ENCODE measurements at regions not wholly inside any gene's neighbourhood (a gene's known extent, or its start where the extent isn't known, plus 50 kb on each side); places are given as distances from the start of the nearest gene placed in this dataset.

DNA sequence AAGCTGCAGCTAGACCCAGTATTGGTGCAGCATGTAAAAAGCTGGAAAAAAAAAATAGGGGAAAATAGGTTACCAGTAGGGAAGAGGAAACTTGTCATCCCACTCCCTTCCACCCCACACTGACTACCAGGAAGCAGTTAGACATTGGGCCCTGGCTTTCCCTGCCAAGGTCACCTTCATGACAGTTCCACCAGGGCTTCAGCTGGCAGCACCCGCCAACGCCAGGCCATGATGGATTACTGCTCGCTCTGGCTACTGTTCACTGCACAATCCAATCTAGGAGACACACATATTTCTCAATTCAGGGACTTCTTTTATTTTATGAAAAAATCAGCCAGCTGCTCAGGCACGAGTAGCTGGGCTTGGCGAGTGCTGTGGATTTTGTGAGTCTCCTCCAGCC is 127.7 kb downstream of the DMRTA2 start:
- TF ChIP-seq, protein P1, sequence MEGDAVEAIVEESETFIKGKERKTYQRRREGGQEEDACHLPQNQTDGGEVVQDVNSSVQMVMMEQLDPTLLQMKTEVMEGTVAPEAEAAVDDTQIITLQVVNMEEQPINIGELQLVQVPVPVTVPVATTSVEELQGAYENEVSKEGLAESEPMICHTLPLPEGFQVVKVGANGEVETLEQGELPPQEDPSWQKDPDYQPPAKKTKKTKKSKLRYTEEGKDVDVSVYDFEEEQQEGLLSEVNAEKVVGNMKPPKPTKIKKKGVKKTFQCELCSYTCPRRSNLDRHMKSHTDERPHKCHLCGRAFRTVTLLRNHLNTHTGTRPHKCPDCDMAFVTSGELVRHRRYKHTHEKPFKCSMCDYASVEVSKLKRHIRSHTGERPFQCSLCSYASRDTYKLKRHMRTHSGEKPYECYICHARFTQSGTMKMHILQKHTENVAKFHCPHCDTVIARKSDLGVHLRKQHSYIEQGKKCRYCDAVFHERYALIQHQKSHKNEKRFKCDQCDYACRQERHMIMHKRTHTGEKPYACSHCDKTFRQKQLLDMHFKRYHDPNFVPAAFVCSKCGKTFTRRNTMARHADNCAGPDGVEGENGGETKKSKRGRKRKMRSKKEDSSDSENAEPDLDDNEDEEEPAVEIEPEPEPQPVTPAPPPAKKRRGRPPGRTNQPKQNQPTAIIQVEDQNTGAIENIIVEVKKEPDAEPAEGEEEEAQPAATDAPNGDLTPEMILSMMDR (IDR thresholded peaks at IDR 0.05): no peak
- TF ChIP-seq, protein P2, sequence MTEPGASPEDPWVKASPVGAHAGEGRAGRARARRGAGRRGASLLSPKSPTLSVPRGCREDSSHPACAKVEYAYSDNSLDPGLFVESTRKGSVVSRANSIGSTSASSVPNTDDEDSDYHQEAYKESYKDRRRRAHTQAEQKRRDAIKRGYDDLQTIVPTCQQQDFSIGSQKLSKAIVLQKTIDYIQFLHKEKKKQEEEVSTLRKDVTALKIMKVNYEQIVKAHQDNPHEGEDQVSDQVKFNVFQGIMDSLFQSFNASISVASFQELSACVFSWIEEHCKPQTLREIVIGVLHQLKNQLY (CRISPR knock-in tag; IDR thresholded peaks at IDR 0.05): no peak
- TF ChIP-seq, protein P3, sequence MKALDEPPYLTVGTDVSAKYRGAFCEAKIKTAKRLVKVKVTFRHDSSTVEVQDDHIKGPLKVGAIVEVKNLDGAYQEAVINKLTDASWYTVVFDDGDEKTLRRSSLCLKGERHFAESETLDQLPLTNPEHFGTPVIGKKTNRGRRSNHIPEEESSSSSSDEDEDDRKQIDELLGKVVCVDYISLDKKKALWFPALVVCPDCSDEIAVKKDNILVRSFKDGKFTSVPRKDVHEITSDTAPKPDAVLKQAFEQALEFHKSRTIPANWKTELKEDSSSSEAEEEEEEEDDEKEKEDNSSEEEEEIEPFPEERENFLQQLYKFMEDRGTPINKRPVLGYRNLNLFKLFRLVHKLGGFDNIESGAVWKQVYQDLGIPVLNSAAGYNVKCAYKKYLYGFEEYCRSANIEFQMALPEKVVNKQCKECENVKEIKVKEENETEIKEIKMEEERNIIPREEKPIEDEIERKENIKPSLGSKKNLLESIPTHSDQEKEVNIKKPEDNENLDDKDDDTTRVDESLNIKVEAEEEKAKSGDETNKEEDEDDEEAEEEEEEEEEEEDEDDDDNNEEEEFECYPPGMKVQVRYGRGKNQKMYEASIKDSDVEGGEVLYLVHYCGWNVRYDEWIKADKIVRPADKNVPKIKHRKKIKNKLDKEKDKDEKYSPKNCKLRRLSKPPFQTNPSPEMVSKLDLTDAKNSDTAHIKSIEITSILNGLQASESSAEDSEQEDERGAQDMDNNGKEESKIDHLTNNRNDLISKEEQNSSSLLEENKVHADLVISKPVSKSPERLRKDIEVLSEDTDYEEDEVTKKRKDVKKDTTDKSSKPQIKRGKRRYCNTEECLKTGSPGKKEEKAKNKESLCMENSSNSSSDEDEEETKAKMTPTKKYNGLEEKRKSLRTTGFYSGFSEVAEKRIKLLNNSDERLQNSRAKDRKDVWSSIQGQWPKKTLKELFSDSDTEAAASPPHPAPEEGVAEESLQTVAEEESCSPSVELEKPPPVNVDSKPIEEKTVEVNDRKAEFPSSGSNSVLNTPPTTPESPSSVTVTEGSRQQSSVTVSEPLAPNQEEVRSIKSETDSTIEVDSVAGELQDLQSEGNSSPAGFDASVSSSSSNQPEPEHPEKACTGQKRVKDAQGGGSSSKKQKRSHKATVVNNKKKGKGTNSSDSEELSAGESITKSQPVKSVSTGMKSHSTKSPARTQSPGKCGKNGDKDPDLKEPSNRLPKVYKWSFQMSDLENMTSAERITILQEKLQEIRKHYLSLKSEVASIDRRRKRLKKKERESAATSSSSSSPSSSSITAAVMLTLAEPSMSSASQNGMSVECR (CRISPR knock-in tag; IDR thresholded peaks at IDR 0.05; ENCODE audit: borderline replicate concordance): no peak
- TF ChIP-seq, protein P4, sequence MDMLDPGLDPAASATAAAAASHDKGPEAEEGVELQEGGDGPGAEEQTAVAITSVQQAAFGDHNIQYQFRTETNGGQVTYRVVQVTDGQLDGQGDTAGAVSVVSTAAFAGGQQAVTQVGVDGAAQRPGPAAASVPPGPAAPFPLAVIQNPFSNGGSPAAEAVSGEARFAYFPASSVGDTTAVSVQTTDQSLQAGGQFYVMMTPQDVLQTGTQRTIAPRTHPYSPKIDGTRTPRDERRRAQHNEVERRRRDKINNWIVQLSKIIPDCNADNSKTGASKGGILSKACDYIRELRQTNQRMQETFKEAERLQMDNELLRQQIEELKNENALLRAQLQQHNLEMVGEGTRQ (CRISPR knock-in tag; IDR thresholded peaks at IDR 0.05): no peak
- no peak for TF ChIP-seq MXD4 (CRISPR knock-in tag; IDR thresholded peaks at IDR 0.05; ENCODE audit: borderline replicate concordance)
- TF ChIP-seq, protein P5, sequence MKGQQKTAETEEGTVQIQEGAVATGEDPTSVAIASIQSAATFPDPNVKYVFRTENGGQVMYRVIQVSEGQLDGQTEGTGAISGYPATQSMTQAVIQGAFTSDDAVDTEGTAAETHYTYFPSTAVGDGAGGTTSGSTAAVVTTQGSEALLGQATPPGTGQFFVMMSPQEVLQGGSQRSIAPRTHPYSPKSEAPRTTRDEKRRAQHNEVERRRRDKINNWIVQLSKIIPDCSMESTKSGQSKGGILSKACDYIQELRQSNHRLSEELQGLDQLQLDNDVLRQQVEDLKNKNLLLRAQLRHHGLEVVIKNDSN (CRISPR knock-in tag; IDR thresholded peaks at IDR 0.05): no peak

Measured in WTC11 (cell line).